Parathyroid adenoma (tissue), 2 donors: ENCODE measurements at regions not wholly inside any gene's neighbourhood (a gene's known extent, or its start where the extent isn't known, plus 50 kb on each side); places are given as distances from the start of the nearest gene placed in this dataset.

ENCODE experiments used
- H2AFZ ChIP-seq: fragments of 300-600 bp; sonication (generic); one replicate; pipeline ENCODE4 v1.7.0; 2017; ENCODE audit warnings: antibody characterized with exemption, mild to moderate bottlenecking
- H3K27ac ChIP-seq: fragments of 300-600 bp; sonication (generic); one replicate; pipeline ENCODE4 v1.7.0; 2017
- H3K27me3 ChIP-seq: fragments of 300-600 bp; sonication (generic); one replicate; pipeline ENCODE4 v1.7.0; 2017; ENCODE audit warnings: low read length; ENCODE audit not compliant: control insufficient read depth, insufficient read depth
- H3K36me3 ChIP-seq: fragments of 300-600 bp; sonication (generic); one replicate; pipeline ENCODE4 v1.7.0; 2017; ENCODE audit warnings: low read length; ENCODE audit not compliant: control insufficient read depth, insufficient read depth
- H3K4me1 ChIP-seq: fragments of 300-600 bp; sonication (generic); one replicate; pipeline ENCODE4 v1.7.0; 2017; ENCODE audit warnings: control low read depth
- H3K4me2 ChIP-seq: fragments of 300-600 bp; sonication (generic); one replicate; pipeline ENCODE4 v1.7.0; 2017; ENCODE audit warnings: low read length
- H3K4me3 ChIP-seq: fragments of 300-600 bp; sonication (generic); one replicate; pipeline ENCODE4 v1.7.0; 2017; ENCODE audit warnings: low read depth, low read length
- H3K79me2 ChIP-seq: fragments of 300-600 bp; sonication (generic); one replicate; pipeline ENCODE4 v1.7.0; 2017; ENCODE audit warnings: control low read depth
- H3K9ac ChIP-seq: fragments of 300-600 bp; sonication (generic); one replicate; pipeline ENCODE4 v1.7.0; 2017; ENCODE audit warnings: mild to moderate bottlenecking
- H3K9me3 ChIP-seq: fragments of 300-600 bp; sonication (generic); one replicate; pipeline ENCODE4 v1.7.0; 2017; ENCODE audit warnings: low read length; ENCODE audit not compliant: control insufficient read depth
- CTCF ChIP-seq: fragments of 300-600 bp; sonication (generic); IDR thresholded peaks from one replicate; pipeline ENCODE4 v1.7.0; 2017; ENCODE audit warnings: antibody characterized with exemption, mild to moderate bottlenecking
- donor health status: primary hyperparathyroidism.

- Histone ChIP-seq H3K9ac (no peak overlapping the region), H3K36me3 (no peaks in the 10 kb centered on the region), H3K4me1 (no peaks in the 10 kb centered on the region), H3K79me2 (no peaks in the 10 kb centered on the region), H3K27me3 (no peaks in the 10 kb centered on the region), H2AFZ (no peak overlapping the region), H3K9me3 (no peaks in the 10 kb centered on the region), H3K4me3 (no peak overlapping the region), H3K27ac (no peak overlapping the region), H3K4me2 (no peak overlapping the region)
- TF ChIP-seq CTCF: no peak
Observed at GRCh38 chr3:80472961-80473360, 705.2 kb upstream of the ROBO1 start.

GRCh38 chr3:80472459-80472858 is 704.7 kb upstream of the ROBO1 start:
- Histone ChIP-seq H3K79me2 (no peaks in the 10 kb centered on the region), H3K27ac (no peak overlapping the region), H3K9me3 (no peaks in the 10 kb centered on the region)

GRCh38 chr3:80470433-80470832 is 702.6 kb upstream of the ROBO1 start:
- no peak overlapping the region for H3K27ac ChIP-seq
- H3K9me3 ChIP-seq: no peaks in the 10 kb centered on the region
- no peaks in the 10 kb centered on the region for H3K4me1 ChIP-seq
- no peak for TF ChIP-seq CTCF
- no peaks in the 10 kb centered on the region for H3K36me3 ChIP-seq
- H3K4me2 ChIP-seq: no peak overlapping the region
- H3K9ac ChIP-seq: no peak overlapping the region
- H3K4me3 ChIP-seq: no peak overlapping the region
- no peak overlapping the region for H2AFZ ChIP-seq
- no peaks in the 10 kb centered on the region for H3K79me2 ChIP-seq
- H3K27me3 ChIP-seq: no peaks in the 10 kb centered on the region

More at GRCh38 chr3:80472459-80472858, 704.7 kb upstream of the ROBO1 start:
- TF ChIP-seq CTCF: no peak
- no peak overlapping the region for H3K4me3 ChIP-seq
- no peak overlapping the region for H3K4me2 ChIP-seq
- no peak overlapping the region for H2AFZ ChIP-seq
- no peaks in the 10 kb centered on the region for H3K27me3 ChIP-seq
- no peaks in the 10 kb centered on the region for H3K4me1 ChIP-seq
- no peak overlapping the region for H3K9ac ChIP-seq
- H3K36me3 ChIP-seq: no peaks in the 10 kb centered on the region

GRCh38 chr3:80465746-80466145 is 697.9 kb upstream of the ROBO1 start:
- Histone ChIP-seq H3K9ac (no peak overlapping the region), H3K27ac (no peak overlapping the region), H3K4me2 (no peak overlapping the region), H3K4me3 (no peak overlapping the region), H3K4me1 (no peaks in the 10 kb centered on the region), H3K79me2 (no peaks in the 10 kb centered on the region), H3K9me3 (no peaks in the 10 kb centered on the region), H3K36me3 (no peaks in the 10 kb centered on the region), H3K27me3 (no peaks in the 10 kb centered on the region), H2AFZ (no peak overlapping the region)
- TF ChIP-seq CTCF: no peak

- no peak overlapping the region for H3K9ac ChIP-seq
- TF ChIP-seq CTCF: no peak
Observed at GRCh38 chr3:80451393-80451792, 683.6 kb upstream of the ROBO1 start.

More at GRCh38 chr3:80451393-80451792, 683.6 kb upstream of the ROBO1 start:
- no peak overlapping the region for H3K4me2 ChIP-seq
- no peak overlapping the region for H3K27ac ChIP-seq
- no peaks in the 10 kb centered on the region for H3K79me2 ChIP-seq
- no peak overlapping the region for H2AFZ ChIP-seq
- no peak overlapping the region for H3K4me3 ChIP-seq
- no peaks in the 10 kb centered on the region for H3K36me3 ChIP-seq
- H3K27me3 ChIP-seq: no peaks in the 10 kb centered on the region
- H3K9me3 ChIP-seq: no peaks in the 10 kb centered on the region
- H3K4me1 ChIP-seq: no peaks in the 10 kb centered on the region
